ENCODE measurements at regions not wholly inside any gene's neighbourhood (a gene's known extent, or its start where the extent isn't known, plus 50 kb on each side); places are given as distances from the start of the nearest gene placed in this dataset.
"Not testable (repeated sequence)": the region's sequence is repeated elsewhere in the genome, so short reads cannot be mapped to it uniquely, and the experiment has no call there.

DNA sequence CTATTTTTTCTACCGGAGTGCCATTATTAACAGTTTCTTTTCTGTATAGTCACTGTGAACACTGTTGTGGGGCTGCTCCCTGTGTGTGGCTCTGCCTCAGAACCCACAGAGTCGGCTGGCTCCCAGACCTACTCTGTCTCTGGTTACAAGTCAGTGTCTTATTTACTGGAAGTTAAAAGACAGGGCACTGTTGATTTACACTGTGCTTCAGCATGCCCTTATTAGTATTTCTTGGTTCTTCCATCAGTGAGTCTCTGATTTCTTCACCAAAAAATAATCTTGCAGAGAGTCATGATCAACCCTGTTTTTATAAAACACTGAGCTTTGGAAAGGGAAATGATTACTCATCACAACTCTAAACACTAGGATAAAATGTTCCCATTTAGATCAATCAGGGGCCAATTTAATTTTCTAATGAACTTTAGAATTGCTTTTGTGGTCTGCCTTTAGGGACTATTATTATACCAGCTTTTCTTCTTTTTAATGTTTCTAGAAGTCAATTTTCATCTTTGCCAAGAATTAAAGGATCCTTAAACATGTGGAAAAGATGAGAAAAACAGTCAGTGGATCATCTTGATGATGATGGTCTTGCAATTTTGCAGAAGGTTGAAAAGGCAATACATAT lies 92.6 kb downstream of the UTRN start:
- DNase-seq (ENCODE audit: low read depth, low spot score) = peak; percentile 52
- Histone ChIP-seq H3K4me3 (ENCODE audit: low read depth, low read length) (no peak overlapping the region), H3K9me3 (ENCODE audit: control insufficient read depth, insufficient read depth, low read length) (no peaks in the 10 kb centered on the region), H3K27ac (ENCODE audit: low read depth, low read length) (peak overlapping the region; percentile 79), H3K27me3 (ENCODE audit: control insufficient read depth, insufficient read depth, low read length) (no peaks in the 10 kb centered on the region)
- TF ChIP-seq, protein P1, sequence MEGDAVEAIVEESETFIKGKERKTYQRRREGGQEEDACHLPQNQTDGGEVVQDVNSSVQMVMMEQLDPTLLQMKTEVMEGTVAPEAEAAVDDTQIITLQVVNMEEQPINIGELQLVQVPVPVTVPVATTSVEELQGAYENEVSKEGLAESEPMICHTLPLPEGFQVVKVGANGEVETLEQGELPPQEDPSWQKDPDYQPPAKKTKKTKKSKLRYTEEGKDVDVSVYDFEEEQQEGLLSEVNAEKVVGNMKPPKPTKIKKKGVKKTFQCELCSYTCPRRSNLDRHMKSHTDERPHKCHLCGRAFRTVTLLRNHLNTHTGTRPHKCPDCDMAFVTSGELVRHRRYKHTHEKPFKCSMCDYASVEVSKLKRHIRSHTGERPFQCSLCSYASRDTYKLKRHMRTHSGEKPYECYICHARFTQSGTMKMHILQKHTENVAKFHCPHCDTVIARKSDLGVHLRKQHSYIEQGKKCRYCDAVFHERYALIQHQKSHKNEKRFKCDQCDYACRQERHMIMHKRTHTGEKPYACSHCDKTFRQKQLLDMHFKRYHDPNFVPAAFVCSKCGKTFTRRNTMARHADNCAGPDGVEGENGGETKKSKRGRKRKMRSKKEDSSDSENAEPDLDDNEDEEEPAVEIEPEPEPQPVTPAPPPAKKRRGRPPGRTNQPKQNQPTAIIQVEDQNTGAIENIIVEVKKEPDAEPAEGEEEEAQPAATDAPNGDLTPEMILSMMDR (IDR thresholded peaks at IDR 0.05; ENCODE audit: low read depth, low read length) = no peak
- POLR2A ChIA-PET = interaction anchor here (0.8 kb wide), 1 partner anchor 91 kb away, joined by 9 read pairs; no protein-coding TSS in a partner anchor
- CTCF ChIA-PET = no interaction called here

DNA sequence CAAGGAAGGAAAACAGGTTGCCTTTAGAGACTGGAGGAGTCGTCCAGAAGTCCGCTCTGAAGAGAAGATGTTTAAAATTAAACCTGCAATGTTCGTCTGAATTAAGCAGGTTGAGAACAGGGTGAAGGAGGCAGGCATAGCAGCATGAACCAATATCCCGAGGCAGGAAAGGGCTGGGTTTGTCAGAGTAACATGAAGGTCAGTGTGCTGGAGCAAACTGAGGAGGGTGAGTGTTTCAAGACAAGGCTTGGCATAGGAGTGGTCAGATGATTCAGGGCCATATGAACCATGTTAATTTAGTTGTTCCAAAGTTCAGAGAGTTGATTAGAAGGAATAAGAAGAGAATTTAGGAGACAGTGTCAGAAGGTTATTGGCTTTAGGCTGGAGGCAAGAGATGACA lies 93.3 kb downstream of the UTRN start:
- H3K4me3 ChIP-seq (ENCODE audit: low read depth, low read length) = no peak overlapping the region
- TF ChIP-seq, protein P1 (IDR thresholded peaks at IDR 0.05; ENCODE audit: low read depth, low read length) = no peak
- POLR2A ChIA-PET = no interaction called here
- H3K9me3 ChIP-seq (ENCODE audit: control insufficient read depth, insufficient read depth, low read length) = no peaks in the 10 kb centered on the region
- CTCF ChIA-PET = no interaction called here
- H3K27me3 ChIP-seq (ENCODE audit: control insufficient read depth, insufficient read depth, low read length) = no peaks in the 10 kb centered on the region
- no peak overlapping the region for H3K27ac ChIP-seq (ENCODE audit: low read depth, low read length)
- DNase-seq (ENCODE audit: low read depth, low spot score) = no peak

DNA sequence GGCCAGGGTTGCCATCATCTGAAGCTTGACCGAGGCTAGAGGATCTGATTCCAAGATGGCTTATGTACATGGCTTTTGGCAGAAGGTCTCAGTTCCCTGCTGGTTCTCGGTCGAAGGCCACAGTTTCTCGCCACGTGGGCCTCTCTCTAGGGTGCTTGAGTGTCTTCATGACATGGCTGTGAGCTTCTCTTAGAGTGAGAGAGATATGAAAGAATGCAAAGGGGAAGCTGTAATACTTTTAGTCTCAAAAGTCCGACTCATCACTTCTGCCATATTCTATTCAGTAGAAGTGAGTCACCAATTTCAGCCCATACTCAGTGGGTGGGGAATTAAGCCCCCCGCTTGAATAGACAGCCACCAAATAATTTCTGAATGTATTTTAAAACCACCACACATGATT lies 94.2 kb downstream of the UTRN start:
- ChIA-PET CTCF (no interaction called here), POLR2A (no interaction called here)
- DNase-seq (ENCODE audit: low read depth, low spot score) = peak; percentile 10
- H3K27me3 ChIP-seq (ENCODE audit: control insufficient read depth, insufficient read depth, low read length) = no peaks in the 10 kb centered on the region
- no peak overlapping the region for H3K4me3 ChIP-seq (ENCODE audit: low read depth, low read length)
- no peaks in the 10 kb centered on the region for H3K9me3 ChIP-seq (ENCODE audit: control insufficient read depth, insufficient read depth, low read length)
- TF ChIP-seq, protein P1 (IDR thresholded peaks at IDR 0.05; ENCODE audit: low read depth, low read length) = no peak
- peak overlapping the region; percentile 53 for H3K27ac ChIP-seq (ENCODE audit: low read depth, low read length)

DNA sequence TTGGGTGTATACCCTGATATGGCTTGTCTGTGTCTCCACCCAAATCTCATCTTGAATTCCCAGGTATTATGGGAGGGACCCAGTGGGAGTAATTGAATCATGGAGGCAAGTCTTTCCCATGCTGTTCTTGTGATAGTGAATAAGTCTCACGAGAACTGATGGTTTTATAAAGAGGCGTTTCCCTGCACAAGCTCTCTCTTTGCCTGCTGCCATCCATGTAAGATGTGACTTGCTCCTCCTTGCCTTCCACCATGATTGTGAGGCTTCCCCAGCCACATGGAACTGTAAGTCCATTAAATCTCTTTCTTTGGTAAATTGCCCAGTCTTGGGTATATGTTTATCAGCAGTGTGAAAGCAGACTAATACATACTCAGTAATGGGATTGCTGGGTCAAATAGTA lies 96.4 kb downstream of the UTRN start:
- H3K4me3 ChIP-seq (ENCODE audit: low read depth, low read length); H3K9me3 ChIP-seq (ENCODE audit: control insufficient read depth, insufficient read depth, low read length); POLR2A ChIA-PET; H3K27ac ChIP-seq (ENCODE audit: low read depth, low read length); H3K27me3 ChIP-seq (ENCODE audit: control insufficient read depth, insufficient read depth, low read length); DNase-seq (ENCODE audit: low read depth, low spot score); CTCF ChIA-PET: not testable (repeated sequence)

DNA sequence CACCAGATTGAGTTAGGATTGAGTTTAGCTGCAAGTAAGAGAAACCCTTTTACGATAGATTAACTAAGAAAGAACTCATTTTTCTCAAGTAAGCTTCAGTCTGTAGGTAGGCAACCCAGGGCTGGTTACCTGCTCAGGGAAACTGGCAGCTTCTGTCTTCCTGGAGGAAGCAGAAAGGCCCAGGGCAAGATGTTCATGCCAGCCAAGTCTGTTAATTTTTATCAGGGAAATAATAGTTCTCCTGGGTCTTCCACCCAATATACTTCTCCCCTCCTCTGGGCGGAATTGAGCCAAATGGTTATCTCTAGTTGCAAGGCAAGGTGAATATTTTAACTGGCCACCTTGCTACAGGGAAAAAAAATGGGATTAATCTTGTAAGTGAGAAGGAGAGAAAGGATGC lies 98.2 kb downstream of the UTRN start:
- CTCF ChIA-PET = no interaction called here
- TF ChIP-seq, protein P1 (IDR thresholded peaks at IDR 0.05; ENCODE audit: low read depth, low read length) = no peak

DNA sequence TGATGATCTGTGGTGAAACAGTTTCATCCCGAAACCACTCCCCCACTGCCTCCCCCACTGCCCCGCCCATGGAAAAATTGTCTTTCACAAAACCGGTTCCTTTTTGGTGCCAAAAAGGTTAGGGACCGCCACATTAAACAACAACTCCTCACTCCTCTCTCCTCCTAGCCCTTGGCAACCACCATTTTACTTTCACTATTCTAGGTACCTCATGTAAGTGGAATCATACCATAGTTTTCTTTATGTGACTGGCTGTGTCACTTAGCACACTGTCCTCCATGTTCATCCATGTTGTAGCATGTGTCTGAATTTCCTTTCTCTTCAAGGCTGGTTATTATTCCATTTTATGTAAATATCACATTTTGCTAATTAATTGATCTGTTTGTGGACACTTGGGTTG lies 99.3 kb downstream of the UTRN start:
- H3K9me3 ChIP-seq (ENCODE audit: control insufficient read depth, insufficient read depth, low read length) = no peaks in the 10 kb centered on the region
- TF ChIP-seq, protein P1 (IDR thresholded peaks at IDR 0.05; ENCODE audit: low read depth, low read length) = no peak
- H3K27me3 ChIP-seq (ENCODE audit: control insufficient read depth, insufficient read depth, low read length) = no peaks in the 10 kb centered on the region
- POLR2A ChIA-PET = no interaction called here
- no peak for DNase-seq (ENCODE audit: low read depth, low spot score)
- no peak overlapping the region for H3K27ac ChIP-seq (ENCODE audit: low read depth, low read length)
- no peak overlapping the region for H3K4me3 ChIP-seq (ENCODE audit: low read depth, low read length)
- CTCF ChIA-PET = no interaction called here

More for the DNA sequence above, 98.2 kb downstream of the UTRN start:
- DNase-seq (ENCODE audit: low read depth, low spot score) = no peak
- no peaks in the 10 kb centered on the region for H3K9me3 ChIP-seq (ENCODE audit: control insufficient read depth, insufficient read depth, low read length)
- no peak overlapping the region for H3K27ac ChIP-seq (ENCODE audit: low read depth, low read length)
- H3K4me3 ChIP-seq (ENCODE audit: low read depth, low read length) = no peak overlapping the region
- POLR2A ChIA-PET = no interaction called here
- H3K27me3 ChIP-seq (ENCODE audit: control insufficient read depth, insufficient read depth, low read length) = no peaks in the 10 kb centered on the region

DNA sequence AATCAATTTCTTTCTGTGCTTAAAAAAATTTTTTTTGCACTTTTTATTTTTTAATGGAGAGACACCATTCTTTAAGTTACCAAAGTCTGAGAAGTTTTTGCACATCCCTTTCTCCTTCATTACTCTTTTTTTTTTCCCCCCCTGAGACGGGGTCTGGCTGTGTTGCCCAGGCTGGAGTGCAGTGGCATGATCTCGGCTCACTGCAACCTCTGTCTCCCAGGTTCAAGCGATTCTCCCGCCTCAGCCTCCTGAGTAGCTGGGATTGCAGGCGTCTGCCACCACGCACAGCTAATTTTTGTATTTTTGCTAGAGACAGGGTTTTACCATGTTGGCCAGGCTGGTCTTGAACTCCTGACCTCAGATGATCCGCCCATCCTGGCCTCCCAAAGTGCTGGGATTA lies 104.3 kb downstream of the UTRN start:
- H3K9me3 ChIP-seq (ENCODE audit: control insufficient read depth, insufficient read depth, low read length); DNase-seq (ENCODE audit: low read depth, low spot score); H3K4me3 ChIP-seq (ENCODE audit: low read depth, low read length); POLR2A ChIA-PET; H3K27ac ChIP-seq (ENCODE audit: low read depth, low read length); CTCF ChIA-PET; H3K27me3 ChIP-seq (ENCODE audit: control insufficient read depth, insufficient read depth, low read length): not testable (repeated sequence)

Measured in AG04450 (cell line).